A549 (cell line): ENCODE measurements at regions not wholly inside any gene's neighbourhood (a gene's known extent, or its start where the extent isn't known, plus 50 kb on each side); places are given as distances from the start of the nearest gene placed in this dataset.

ENCODE experiments used
- BHLHE40 ChIP-seq: IDR thresholded peaks from 2 replicates; pipeline ENCODE4 v1.6.1; 2012; ENCODE audit warnings: low read depth, low read length, inconsistent platforms
- CTCF ChIP-seq: fragments of >200 bp; sonication (Bioruptor Twin); formaldehyde crosslinking; IDR thresholded peaks from 3 replicates; pipeline ENCODE4 v1.5.1; 2016
- EP300 ChIP-seq, 2 experiments: fragments of >200 bp; sonication (Bioruptor Twin); formaldehyde crosslinking; IDR thresholded peaks; 2 replicates in 1 of 2; 3 replicates in 1 of 2; pipeline ENCODE4 v1.6.1; 2016 to 2017
- HMGXB4 ChIP-seq: fragments of 250-450 bp; sonication (Bioruptor Pico); IDR thresholded peaks from 2 replicates; pipeline ENCODE4 v1.5.0; 2021; ENCODE audit warnings: mild to moderate bottlenecking, moderate library complexity, borderline replicate concordance
- MAX ChIP-seq: IDR thresholded peaks from 2 replicates; pipeline ENCODE4 v1.6.1; 2012
- MYC ChIP-seq: IDR thresholded peaks from 2 replicates; pipeline ENCODE4 v1.6.1; 2012; ENCODE audit warnings: mild to moderate bottlenecking, inconsistent platforms, low read length, improper control_type of control experiment, borderline replicate concordance
- PHF8 ChIP-seq: fragments of 200-600 bp; sonication (generic); IDR thresholded peaks from 2 replicates; pipeline ENCODE4 v1.6.1; 2016; ENCODE audit warnings: low read depth, mild to moderate bottlenecking, antibody characterized with exemption, moderate library complexity, borderline replicate concordance
- POLR2A ChIP-seq: IDR thresholded peaks from 2 replicates; pipeline ENCODE4 v1.6.1; 2012; ENCODE audit warnings: mild to moderate bottlenecking, low read length
- RAD21 ChIP-seq, 2 experiments: fragments of >200 bp in 1 of 2; sonication (Bioruptor Twin) in 1 of 2; formaldehyde crosslinking in 1 of 2; IDR thresholded peaks in 1 of 2; conservative IDR thresholded peaks in 1 of 2; 2 replicates in 1 of 2; 3 replicates in 1 of 2; pipeline ENCODE4 v1.6.1; 2012 to 2018; ENCODE audit warnings: inconsistent platforms in 1 of 2
- RFX5 ChIP-seq: fragments of 450-650 bp; IDR thresholded peaks from 2 replicates; pipeline ENCODE4 v1.7.1; 2014; ENCODE audit warnings: antibody characterized with exemption, mild to moderate bottlenecking, moderate library complexity

GRCh38 chr9:107861075-107861474 lies 371.5 kb upstream of the KLF4 start:
- no peak for TF ChIP-seq CTCF
- no peak for TF ChIP-seq EP300 (IDR thresholded peaks at IDR 0.05)
- TF ChIP-seq MAX, result no peak
- no peak for TF ChIP-seq HMGXB4 (CRISPR knock-in tag)
- TF ChIP-seq BHLHE40, result no peak
- TF ChIP-seq MYC, result no peak
- TF ChIP-seq POLR2A, result no peak
- no peak for TF ChIP-seq RAD21 (conservative IDR thresholded peaks at IDR 0.05 in 1 of 2, IDR thresholded peaks at IDR 0.05 in 1 of 2)
- TF ChIP-seq PHF8, result no peak
- no peak for TF ChIP-seq RFX5
